ENCODE measurements at regions not wholly inside any gene's neighbourhood (a gene's known extent, or its start where the extent isn't known, plus 50 kb on each side); places are given as distances from the start of the nearest gene placed in this dataset.

DNA sequence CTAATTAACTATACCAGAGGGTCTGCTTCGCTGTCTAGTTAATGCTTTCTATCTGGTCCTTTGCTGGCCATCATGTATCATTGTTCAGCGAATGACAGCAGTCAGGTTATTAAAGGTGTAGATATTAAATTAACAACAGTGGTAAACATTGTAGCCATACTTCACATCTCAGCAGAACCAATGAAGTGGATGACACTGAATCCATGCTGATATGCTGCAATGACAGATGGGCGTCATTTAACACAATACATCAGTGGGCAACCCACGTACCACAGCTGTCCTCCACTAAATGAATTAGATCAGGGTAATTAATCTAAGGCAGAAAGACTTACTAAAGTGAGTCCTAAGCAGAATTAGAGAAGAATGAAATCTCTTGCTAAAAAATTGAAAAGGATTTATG lies 767.2 kb downstream of the NXPH1 start:
- TF ChIP-seq, protein P1, sequence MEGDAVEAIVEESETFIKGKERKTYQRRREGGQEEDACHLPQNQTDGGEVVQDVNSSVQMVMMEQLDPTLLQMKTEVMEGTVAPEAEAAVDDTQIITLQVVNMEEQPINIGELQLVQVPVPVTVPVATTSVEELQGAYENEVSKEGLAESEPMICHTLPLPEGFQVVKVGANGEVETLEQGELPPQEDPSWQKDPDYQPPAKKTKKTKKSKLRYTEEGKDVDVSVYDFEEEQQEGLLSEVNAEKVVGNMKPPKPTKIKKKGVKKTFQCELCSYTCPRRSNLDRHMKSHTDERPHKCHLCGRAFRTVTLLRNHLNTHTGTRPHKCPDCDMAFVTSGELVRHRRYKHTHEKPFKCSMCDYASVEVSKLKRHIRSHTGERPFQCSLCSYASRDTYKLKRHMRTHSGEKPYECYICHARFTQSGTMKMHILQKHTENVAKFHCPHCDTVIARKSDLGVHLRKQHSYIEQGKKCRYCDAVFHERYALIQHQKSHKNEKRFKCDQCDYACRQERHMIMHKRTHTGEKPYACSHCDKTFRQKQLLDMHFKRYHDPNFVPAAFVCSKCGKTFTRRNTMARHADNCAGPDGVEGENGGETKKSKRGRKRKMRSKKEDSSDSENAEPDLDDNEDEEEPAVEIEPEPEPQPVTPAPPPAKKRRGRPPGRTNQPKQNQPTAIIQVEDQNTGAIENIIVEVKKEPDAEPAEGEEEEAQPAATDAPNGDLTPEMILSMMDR (IDR thresholded peaks at IDR 0.05): no peak
- ATAC-seq (ENCODE audit: poor library complexity) (no peak), DNase-seq (no peak)
- intact Hi-C loops (cut with DNase I, micrococcal nuclease): no loop called here
- Mint-ChIP-seq H3K36me3 (ENCODE audit: low read depth) (no peaks in the 10 kb centered on the region), H3K9me3 (peaks cover 12% of the 10 kb centered on the region), H3K4me3 (no peak overlapping the region), H3K4me1 (ENCODE audit: low read depth) (no peaks in the 10 kb centered on the region), H3K27me3 (no peaks in the 10 kb centered on the region), H3K27ac (no peak overlapping the region)
- POLR2A ChIA-PET: no interaction called here
- no peak overlapping the region for H3K4me3 ChIP-seq (ENCODE audit: low read length)
- no peaks in the 10 kb centered on the region for H3K4me1 ChIP-seq (ENCODE audit: insufficient read depth, low read length)
- no peaks in the 10 kb centered on the region for H3K27me3 ChIP-seq (ENCODE audit: control insufficient read depth in 1 of 2, insufficient read depth in 2 of 2, low read length in 2 of 2)
- no peaks in the 10 kb centered on the region for H3K9me3 ChIP-seq (ENCODE audit: control insufficient read depth in 1 of 2, insufficient read depth in 1 of 2, low read length in 2 of 2)
- H3K36me3 ChIP-seq (ENCODE audit: insufficient read depth, low read length): no peaks in the 10 kb centered on the region
- H3K27ac ChIP-seq (ENCODE audit: low read depth in 1 of 2, low read length in 2 of 2): no peak overlapping the region
- CTCF ChIA-PET: no interaction called here

DNA sequence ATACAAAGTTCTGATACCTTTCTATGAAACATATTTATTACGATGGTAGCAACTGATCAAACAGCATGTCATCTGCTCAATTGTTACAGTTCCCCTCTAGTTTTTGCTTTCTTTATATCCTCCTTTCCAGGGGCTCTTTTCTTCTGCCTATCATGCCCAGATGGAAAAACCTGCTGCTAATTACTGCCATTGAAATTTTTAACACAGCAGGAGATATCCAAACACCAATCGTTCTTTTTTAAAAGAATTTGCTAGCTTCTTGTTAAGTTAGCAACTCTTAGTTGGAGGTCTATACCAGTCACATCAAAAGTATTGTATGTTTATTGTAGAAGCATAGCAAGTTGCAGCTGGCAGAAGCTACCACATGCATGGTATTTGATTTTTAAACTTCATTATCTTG lies 768.5 kb downstream of the NXPH1 start:
- intact Hi-C loops (cut with DNase I, micrococcal nuclease): no loop called here
- H3K9me3 Mint-ChIP-seq: peaks cover 2% of the 10 kb centered on the region
- H3K27me3 ChIP-seq (ENCODE audit: control insufficient read depth in 1 of 2, insufficient read depth in 2 of 2, low read length in 2 of 2): no peaks in the 10 kb centered on the region
- ChIA-PET POLR2A (no interaction called here), CTCF (no interaction called here)
- no peak overlapping the region for H3K4me3 Mint-ChIP-seq
- no peak overlapping the region for H3K27ac ChIP-seq (ENCODE audit: low read depth in 1 of 2, low read length in 2 of 2)
- no peak overlapping the region for H3K4me3 ChIP-seq (ENCODE audit: low read length)
- no peaks in the 10 kb centered on the region for H3K27me3 Mint-ChIP-seq
- H3K4me1 Mint-ChIP-seq (ENCODE audit: low read depth): no peaks in the 10 kb centered on the region
- no peaks in the 10 kb centered on the region for H3K9me3 ChIP-seq (ENCODE audit: control insufficient read depth in 1 of 2, insufficient read depth in 1 of 2, low read length in 2 of 2)
- H3K27ac Mint-ChIP-seq: no peak overlapping the region
- DNase-seq (no peak), ATAC-seq (ENCODE audit: poor library complexity) (no peak)
- H3K36me3 Mint-ChIP-seq (ENCODE audit: low read depth): no peaks in the 10 kb centered on the region
- TF ChIP-seq, protein P1 (IDR thresholded peaks at IDR 0.05): no peak
- no peaks in the 10 kb centered on the region for H3K4me1 ChIP-seq (ENCODE audit: insufficient read depth, low read length)
- H3K36me3 ChIP-seq (ENCODE audit: insufficient read depth, low read length): no peaks in the 10 kb centered on the region

DNA sequence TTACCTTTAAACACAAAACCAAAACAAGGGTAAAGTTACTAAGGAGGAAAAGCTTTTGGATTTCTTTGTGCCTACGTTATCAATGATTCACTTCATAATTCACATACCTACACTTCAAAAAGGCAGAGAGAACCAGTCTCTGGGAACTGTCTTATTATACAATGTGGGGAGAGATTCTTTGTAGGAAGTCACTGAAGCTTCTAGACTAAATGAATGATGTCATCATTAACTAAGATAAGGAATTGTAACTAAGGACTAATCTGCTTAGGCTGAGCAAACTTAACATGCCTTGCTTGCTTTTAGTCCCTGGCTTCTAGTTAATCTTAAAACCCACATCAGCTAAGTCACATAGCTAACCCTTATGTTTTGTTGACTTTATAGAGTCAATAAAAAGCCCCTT lies 771.2 kb downstream of the NXPH1 start:
- Histone ChIP-seq H3K27ac (ENCODE audit: low read depth in 1 of 2, low read length in 2 of 2) (no peak overlapping the region), H3K4me3 (ENCODE audit: low read length) (no peak overlapping the region), H3K36me3 (ENCODE audit: insufficient read depth, low read length) (no peaks in the 10 kb centered on the region), H3K9me3 (ENCODE audit: control insufficient read depth in 1 of 2, insufficient read depth in 1 of 2, low read length in 2 of 2) (no peaks in the 10 kb centered on the region), H3K4me1 (ENCODE audit: insufficient read depth, low read length) (no peaks in the 10 kb centered on the region), H3K27me3 (ENCODE audit: control insufficient read depth in 1 of 2, insufficient read depth in 2 of 2, low read length in 2 of 2) (no peaks in the 10 kb centered on the region)
- Mint-ChIP-seq H3K27ac (no peak overlapping the region), H3K36me3 (ENCODE audit: low read depth) (no peaks in the 10 kb centered on the region), H3K9me3 (peaks cover 4% of the 10 kb centered on the region), H3K4me3 (no peak overlapping the region), H3K4me1 (ENCODE audit: low read depth) (no peaks in the 10 kb centered on the region), H3K27me3 (no peaks in the 10 kb centered on the region)
- intact Hi-C loops (cut with DNase I, micrococcal nuclease): no loop called here
- DNase-seq: no peak
- ChIA-PET POLR2A (no interaction called here), CTCF (no interaction called here)
- ATAC-seq (ENCODE audit: poor library complexity): no peak
- TF ChIP-seq, protein P1 (IDR thresholded peaks at IDR 0.05): no peak
